Breast epithelium (tissue), 4 donors: ENCODE measurements at regions not wholly inside any gene's neighbourhood (a gene's known extent, or its start where the extent isn't known, plus 50 kb on each side); places are given as distances from the start of the nearest gene placed in this dataset.

ENCODE experiments used
- DNase-seq, 2 donors: peaks; one replicate each; pipeline ENCODE4 v3.0.0-alpha.2; 2019; ENCODE audit warnings: low spot score in 2 of 2
- H3K27ac ChIP-seq, 2 donors: fragments of 200-600 bp; sonication (generic) in 1 of 2; one replicate each; pipeline ENCODE4 v1.5.1; 2016 to 2019; ENCODE audit warnings: mild to moderate bottlenecking in 1 of 2
- H3K27me3 ChIP-seq, 2 donors: fragments of 200-600 bp; sonication (generic) in 1 of 2; one replicate each; pipeline versions ENCODE4 v1.5.1 to v1.6.0; 2017 to 2019; ENCODE audit warnings: control low read depth in 1 of 2, mild to moderate bottlenecking in 1 of 2
- H3K36me3 ChIP-seq: fragments of 200-600 bp; one replicate; pipeline ENCODE4 v1.5.1; 2019
- H3K4me1 ChIP-seq, 2 donors: fragments of 200-600 bp; sonication (generic); one replicate each; pipeline ENCODE4 v1.5.1; 2016 to 2019; ENCODE audit warnings: control low read depth in 1 of 2
- H3K4me3 ChIP-seq, 3 donors: fragments of 200-600 bp; sonication (generic); 1 replicate in 2 of 3; 2 replicates in 1 of 3; pipeline ENCODE4 v1.5.1; 2016 to 2019; ENCODE audit warnings: mild to moderate bottlenecking in 3 of 3, moderate library complexity in 2 of 3
- H3K9me3 ChIP-seq, 2 donors: fragments of 200-600 bp; sonication (generic) in 1 of 2; one replicate each; pipeline ENCODE4 v1.5.1; 2016 to 2019; ENCODE audit warnings: control low read depth in 1 of 2
- CTCF ChIP-seq, 3 donors: fragments of 450-650 bp; IDR thresholded peaks; one replicate each; pipeline ENCODE4 v1.5.1; 2016 to 2017; ENCODE audit warnings: antibody characterized with exemption in 3 of 3, mild to moderate bottlenecking in 3 of 3, moderate library complexity in 3 of 3
- POLR2A ChIP-seq: fragments of 450-650 bp; IDR thresholded peaks from one replicate; pipeline ENCODE4 v1.6.1; 2016; ENCODE audit warnings: antibody characterized with exemption, mild to moderate bottlenecking, moderate library complexity
- POLR2AphosphoS5 ChIP-seq, 3 donors: sonication (generic); formaldehyde crosslinking; IDR thresholded peaks; one replicate each; pipeline ENCODE4 v1.6.1; 2017; ENCODE audit warnings: antibody characterized with exemption in 3 of 3
- intact Hi-C: fragments of 100-400 bp; cut with DNase I; formaldehyde crosslinking; loops from one replicate; pipeline ENCODE4 v1.15.1; 2023; ENCODE audit warnings: low total_unique reads

DNA sequence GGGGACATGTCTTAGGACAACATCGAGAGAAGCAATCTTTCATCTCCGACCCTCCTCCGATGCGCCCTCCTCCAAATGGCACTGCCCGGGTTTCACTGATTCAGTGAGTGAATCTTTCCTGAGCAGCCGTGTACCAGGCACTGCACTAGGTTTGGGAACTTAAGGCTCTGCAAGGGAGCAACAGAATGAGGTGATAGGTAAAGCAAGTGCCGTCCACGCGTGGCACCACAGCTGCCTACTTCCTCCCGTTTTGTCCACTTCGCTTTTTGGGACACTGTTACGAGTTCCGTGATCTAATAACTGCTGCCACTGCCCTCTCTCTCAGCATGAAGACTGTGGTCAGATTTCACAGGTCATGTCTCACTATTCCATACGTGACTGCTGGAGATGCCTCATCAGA is 131.0 kb downstream of the TEX29 start:
- Histone ChIP-seq H3K27me3 (no peaks in the 10 kb centered on the region), H3K4me3 (no peak overlapping the region), H3K27ac (peak overlapping the region; percentile 41 to 48), H3K9me3 (peaks cover 6 to 12% of the 10 kb centered on the region in 2 donors), H3K4me1 (no peaks in the 10 kb centered on the region), H3K36me3 (no peaks in the 10 kb centered on the region)
- TF ChIP-seq POLR2AphosphoS5 (IDR thresholded peaks at IDR 0.05) (no peak), CTCF (IDR thresholded peaks at IDR 0.05) (no peak), POLR2A (no peak)
- intact Hi-C loops, result no loop called here
- DNase-seq, result no peak

- no peak for DNase-seq
- no peaks in the 10 kb centered on the region for H3K4me1 ChIP-seq
- TF ChIP-seq CTCF (IDR thresholded peaks at IDR 0.05), result no peak
- no peak for TF ChIP-seq POLR2A
- no peak for TF ChIP-seq POLR2AphosphoS5 (IDR thresholded peaks at IDR 0.05)
- intact Hi-C loops, result no loop called here
- peaks cover 0 to 22% of the 10 kb centered on the region in 2 donors for H3K27me3 ChIP-seq
- no peak overlapping the region for H3K27ac ChIP-seq
- H3K36me3 ChIP-seq, result no peaks in the 10 kb centered on the region
- H3K4me3 ChIP-seq, result no peak overlapping the region
- H3K9me3 ChIP-seq, result peaks cover 0 to 11% of the 10 kb centered on the region in 2 donors
Observed at GRCh38 chr13:111456452-111457230, 136.2 kb downstream of the TEX29 start.

DNA sequence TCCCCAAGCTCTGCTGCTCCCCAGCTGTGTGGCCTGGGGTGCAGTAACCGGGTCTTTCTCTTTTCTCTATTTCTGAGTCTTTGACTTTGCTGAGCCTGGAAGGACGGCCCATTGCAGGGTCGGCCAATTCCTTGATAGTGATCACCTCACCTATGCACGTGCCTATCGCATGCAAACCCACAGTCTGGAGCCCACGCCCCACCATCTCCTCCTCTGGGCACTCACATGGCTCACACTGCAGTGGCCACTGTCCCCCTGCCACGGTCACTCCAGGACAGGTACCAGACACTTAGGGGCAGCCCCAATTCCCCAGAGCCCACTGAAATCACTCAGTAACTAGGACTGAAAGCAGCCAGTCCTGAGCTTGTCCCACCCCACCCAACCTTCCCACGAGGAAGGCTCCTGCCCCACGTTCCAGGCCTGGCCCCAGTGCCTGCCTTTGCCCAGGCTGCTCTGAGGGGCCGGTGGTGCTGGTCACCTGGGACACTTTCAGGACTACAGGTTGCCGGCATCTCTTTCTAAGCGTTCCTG is 137.6 kb downstream of the TEX29 start:
- no peaks in the 10 kb centered on the region for H3K36me3 ChIP-seq
- H3K4me1 ChIP-seq, result no peaks in the 10 kb centered on the region
- H3K27me3 ChIP-seq, result peaks cover 0 to 34% of the 10 kb centered on the region in 2 donors
- intact Hi-C loops, result no loop called here
- TF ChIP-seq POLR2AphosphoS5 (IDR thresholded peaks at IDR 0.05) (no peak), POLR2A (no peak), CTCF (IDR thresholded peaks at IDR 0.05) (no peak)
- H3K9me3 ChIP-seq, result peaks cover 0 to 11% of the 10 kb centered on the region in 2 donors
- H3K27ac ChIP-seq, result no peak overlapping the region
- H3K4me3 ChIP-seq, result no peak overlapping the region
- DNase-seq, result no peak

DNA sequence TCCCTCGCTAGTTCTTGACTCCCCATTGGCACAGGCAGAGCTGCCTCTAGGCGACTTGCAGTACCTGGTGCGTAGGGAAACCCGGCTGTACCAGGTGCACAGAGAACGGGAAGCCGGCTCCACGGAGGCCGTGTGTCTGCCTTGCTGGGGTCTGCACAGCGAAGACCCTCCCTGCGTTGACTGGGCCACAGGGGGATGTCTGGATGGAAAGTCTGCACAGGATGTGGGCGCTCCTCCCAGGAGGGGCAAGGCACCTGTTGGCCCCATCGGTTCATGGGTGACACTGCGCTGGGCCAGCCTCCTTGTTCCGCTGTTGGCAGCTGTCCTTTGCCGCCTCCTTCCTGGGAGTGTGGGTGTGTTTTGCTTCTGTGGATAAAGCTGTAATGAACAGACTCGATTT is 138.3 kb downstream of the TEX29 start:
- intact Hi-C loops, result no loop called here
- no peak for TF ChIP-seq POLR2AphosphoS5 (IDR thresholded peaks at IDR 0.05)
- no peak for TF ChIP-seq CTCF (IDR thresholded peaks at IDR 0.05)
- no peak for TF ChIP-seq POLR2A
- DNase-seq, result no peak
- no peaks in the 10 kb centered on the region for H3K36me3 ChIP-seq
- peaks cover 0 to 34% of the 10 kb centered on the region in 2 donors for H3K27me3 ChIP-seq
- no peak overlapping the region for H3K27ac ChIP-seq
- H3K9me3 ChIP-seq, result peaks cover 0 to 11% of the 10 kb centered on the region in 2 donors
- H3K4me3 ChIP-seq, result no peak overlapping the region
- H3K4me1 ChIP-seq, result no peaks in the 10 kb centered on the region

DNA sequence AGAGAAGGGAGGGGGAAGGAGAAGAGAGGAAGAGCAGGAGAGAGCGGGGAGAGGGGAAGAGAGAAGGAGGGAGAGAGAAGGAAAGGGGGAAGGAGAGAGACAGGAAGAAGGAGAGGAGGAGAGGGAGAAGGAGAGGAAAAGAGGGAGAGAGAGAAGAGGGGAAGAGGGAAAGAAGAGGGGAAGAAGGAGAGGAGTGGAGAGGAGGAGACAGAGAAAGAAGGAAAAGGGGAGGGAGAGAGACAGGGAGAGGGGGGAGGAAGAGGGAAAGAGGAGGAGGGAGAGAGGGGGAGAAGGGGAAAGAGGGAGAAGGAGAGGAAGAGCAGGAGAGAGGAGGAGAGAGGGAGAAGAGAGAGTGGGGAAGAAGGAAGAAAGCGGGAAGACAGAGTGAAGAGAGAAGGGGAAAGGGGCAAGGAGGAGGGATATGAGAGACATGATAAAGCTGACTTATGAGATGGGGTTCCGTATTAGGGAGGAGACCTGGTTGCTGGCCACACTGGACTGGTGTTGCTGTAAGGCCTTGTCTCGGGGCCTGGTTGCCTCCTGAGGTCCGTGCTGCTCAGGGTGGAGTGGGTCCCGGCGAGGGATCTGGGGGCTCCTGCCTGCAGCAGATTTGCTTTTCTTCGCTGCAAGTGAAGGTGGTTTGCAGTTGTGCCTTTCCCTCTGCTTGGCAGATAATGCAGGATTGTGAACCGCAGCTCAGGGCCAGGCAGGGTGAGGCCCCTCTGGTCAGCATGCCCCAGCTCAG is 139.5 kb downstream of the TEX29 start:
- DNase-seq, result no peak
- H3K27ac ChIP-seq, result no peak overlapping the region
- TF ChIP-seq POLR2AphosphoS5 (IDR thresholded peaks at IDR 0.05) (no peak), POLR2A (no peak), CTCF (IDR thresholded peaks at IDR 0.05) (no peak)
- H3K9me3 ChIP-seq, result peaks cover 0 to 11% of the 10 kb centered on the region in 2 donors
- H3K4me1 ChIP-seq, result no peaks in the 10 kb centered on the region
- intact Hi-C loops, result no loop called here
- H3K4me3 ChIP-seq, result no peak overlapping the region
- no peaks in the 10 kb centered on the region for H3K36me3 ChIP-seq
- peaks cover 0 to 40% of the 10 kb centered on the region in 2 donors for H3K27me3 ChIP-seq
